IPS DF 19.7 (cell line): ENCODE measurements at regions not wholly inside any gene's neighbourhood (a gene's known extent, or its start where the extent isn't known, plus 50 kb on each side); places are given as distances from the start of the nearest gene placed in this dataset.
"Not testable (repeated sequence)": the region's sequence is repeated elsewhere in the genome, so short reads cannot be mapped to it uniquely, and the experiment has no call there.

Source experiments
- DNase-seq: peaks from one replicate; pipeline ENCODE4 v3.0.0-alpha.2; 2013; ENCODE audit warnings: low read depth, low spot score

- DNase-seq: no peak
These were observed 322.8 kb downstream of the SEC16B start for GRCh38 chr1:177646757-177647730.

- DNase-seq: no peak
These were observed 324.2 kb downstream of the SEC16B start for GRCh38 chr1:177645491-177646190.

- DNase-seq: no peak
These were observed 329.2 kb downstream of the SEC16B start for GRCh38 chr1:177640687-177641086.

GRCh38 chr1:177634151-177634550 lies 335.7 kb downstream of the SEC16B start:
- not testable (repeated sequence) for DNase-seq

GRCh38 chr1:177632923-177633615 lies 336.8 kb downstream of the SEC16B start:
- no peak for DNase-seq

- no peak for DNase-seq
These were observed 338.1 kb downstream of the SEC16B start for GRCh38 chr1:177631770-177632169.

- DNase-seq: no peak
These were observed 340.3 kb downstream of the SEC16B start for GRCh38 chr1:177629526-177629925.

GRCh38 chr1:177627148-177627910 lies 342.5 kb downstream of the SEC16B start:
- no peak for DNase-seq

GRCh38 chr1:177620636-177621190 lies 349.1 kb downstream of the SEC16B start:
- no peak for DNase-seq

GRCh38 chr1:177615251-177615650 lies 354.6 kb downstream of the SEC16B start:
- no peak for DNase-seq

GRCh38 chr1:177611402-177611801 lies 358.5 kb downstream of the SEC16B start:
- DNase-seq: no peak

GRCh38 chr1:177609953-177610352 lies 359.9 kb downstream of the SEC16B start:
- no peak for DNase-seq

GRCh38 chr1:177600936-177601335 lies 368.9 kb downstream of the SEC16B start:
- DNase-seq: no peak

GRCh38 chr1:177600321-177600720 lies 369.5 kb downstream of the SEC16B start:
- DNase-seq: no peak

- no peak for DNase-seq
These were observed 372.5 kb downstream of the SEC16B start for GRCh38 chr1:177597393-177597792.

- DNase-seq: no peak
These were observed 373.4 kb downstream of the SEC16B start for GRCh38 chr1:177596485-177596884.

- DNase-seq: no peak
These were observed 376.8 kb downstream of the SEC16B start for GRCh38 chr1:177593105-177593504.

- no peak for DNase-seq
These were observed 377.2 kb downstream of the SEC16B start for GRCh38 chr1:177592624-177593023.

GRCh38 chr1:177591155-177591554 lies 378.7 kb downstream of the SEC16B start:
- DNase-seq: no peak

- DNase-seq: no peak
These were observed 380.7 kb downstream of the SEC16B start for GRCh38 chr1:177589166-177589565.

- no peak for DNase-seq
These were observed 383.4 kb downstream of the SEC16B start for GRCh38 chr1:177586429-177586828.
